ENCODE measurements at regions not wholly inside any gene's neighbourhood (a gene's known extent, or its start where the extent isn't known, plus 50 kb on each side); places are given as distances from the start of the nearest gene placed in this dataset.

DNA sequence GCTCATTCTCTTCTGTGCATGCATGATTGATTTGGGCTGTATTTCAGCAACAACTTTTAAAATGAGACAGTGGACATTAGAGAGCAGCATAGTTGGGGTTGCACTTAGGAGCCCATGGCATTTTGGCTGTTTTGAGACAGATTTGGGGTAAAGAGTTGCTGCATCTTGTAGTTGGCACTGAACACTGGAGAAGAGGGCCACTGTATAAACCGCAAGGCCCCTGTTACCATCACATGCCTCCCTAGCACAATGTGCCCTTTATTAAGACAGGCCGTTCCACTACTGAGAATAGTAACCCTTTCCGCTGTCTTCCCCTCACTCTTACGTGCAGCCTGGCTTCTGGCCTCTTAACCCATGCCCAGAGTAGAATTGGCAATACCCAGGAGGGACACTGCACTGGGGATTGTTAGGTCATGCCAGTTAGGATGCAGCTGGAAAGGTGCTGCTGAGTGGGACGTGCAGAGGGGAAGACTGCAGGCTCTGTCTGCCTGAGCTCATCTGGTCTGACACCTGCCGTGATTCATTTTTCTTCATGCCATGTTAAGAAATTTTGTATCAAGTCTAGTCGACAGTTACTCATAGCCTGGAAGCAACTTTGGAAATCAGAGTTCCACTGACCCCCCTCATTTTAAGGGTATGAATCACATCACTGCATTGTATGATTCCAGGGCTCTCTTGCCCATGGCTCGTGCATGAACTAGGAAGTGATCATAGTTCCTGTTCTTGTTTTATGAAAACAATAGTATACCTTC is 146.9 kb upstream of the DMRT1 start:
- 28 to 37% (median 34%) methylated on average over 8 of the region's 8 CpGs for WGBS, 4 donors
- Histone ChIP-seq H3K36me3 (peaks cover 0 to 7% (median 0%) of the 10 kb centered on the region in 9 donors), H3K27ac (peak overlapping the region; percentile 87 to 97 (median 92)), H3K4me1 (peaks cover 3 to 90% (median 65%) of the 10 kb centered on the region in 12 donors), H3K27me3 (no peaks in the 10 kb centered on the region), H3K9me3 (no peaks in the 10 kb centered on the region), H3K4me3 (peak overlapping the region in 11 of 12 donors; percentile 18 to 59 (median 48))
- peak; percentile 74 to 87 (median 84) for ATAC-seq
- peak in 2 of 5 donors; percentile 35 to 79 for DNase-seq
- intact Hi-C loops (cut with DNase I), result loop anchor here in 7 of 10 donors (2.0 to 10.0 kb wide), 7 partner anchors 37 to 80 kb away; no protein-coding TSS in a partner anchor
- peak in 1 of 2 donors; percentile 55 for TF ChIP-seq POLR2A (IDR thresholded peaks at IDR 0.05)
- TF ChIP-seq, protein P1, sequence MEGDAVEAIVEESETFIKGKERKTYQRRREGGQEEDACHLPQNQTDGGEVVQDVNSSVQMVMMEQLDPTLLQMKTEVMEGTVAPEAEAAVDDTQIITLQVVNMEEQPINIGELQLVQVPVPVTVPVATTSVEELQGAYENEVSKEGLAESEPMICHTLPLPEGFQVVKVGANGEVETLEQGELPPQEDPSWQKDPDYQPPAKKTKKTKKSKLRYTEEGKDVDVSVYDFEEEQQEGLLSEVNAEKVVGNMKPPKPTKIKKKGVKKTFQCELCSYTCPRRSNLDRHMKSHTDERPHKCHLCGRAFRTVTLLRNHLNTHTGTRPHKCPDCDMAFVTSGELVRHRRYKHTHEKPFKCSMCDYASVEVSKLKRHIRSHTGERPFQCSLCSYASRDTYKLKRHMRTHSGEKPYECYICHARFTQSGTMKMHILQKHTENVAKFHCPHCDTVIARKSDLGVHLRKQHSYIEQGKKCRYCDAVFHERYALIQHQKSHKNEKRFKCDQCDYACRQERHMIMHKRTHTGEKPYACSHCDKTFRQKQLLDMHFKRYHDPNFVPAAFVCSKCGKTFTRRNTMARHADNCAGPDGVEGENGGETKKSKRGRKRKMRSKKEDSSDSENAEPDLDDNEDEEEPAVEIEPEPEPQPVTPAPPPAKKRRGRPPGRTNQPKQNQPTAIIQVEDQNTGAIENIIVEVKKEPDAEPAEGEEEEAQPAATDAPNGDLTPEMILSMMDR (IDR thresholded peaks at IDR 0.05), result no peak

DNA sequence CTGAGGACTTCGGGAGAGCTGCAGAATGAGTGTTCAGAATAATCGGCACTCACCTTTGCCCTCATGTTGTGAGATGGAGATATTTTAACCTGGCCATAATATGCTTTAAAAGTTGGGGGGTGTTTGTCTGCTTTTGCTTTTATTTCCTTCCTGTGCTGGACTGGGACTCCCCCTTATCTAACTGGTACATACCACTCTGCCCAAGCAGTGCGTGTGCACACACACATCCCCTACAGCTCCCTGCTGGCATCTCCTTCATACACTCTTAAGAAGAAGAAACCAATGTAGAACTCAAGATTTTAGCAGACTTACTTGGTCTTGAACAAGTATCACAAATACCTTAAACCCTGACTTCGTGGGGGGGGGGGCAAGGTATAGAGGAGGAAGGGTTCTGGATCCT is 146.2 kb upstream of the DMRT1 start:
- peaks cover 0 to 7% (median 0%) of the 10 kb centered on the region in 9 donors for H3K36me3 ChIP-seq
- H3K4me1 ChIP-seq, result peaks cover 3 to 95% (median 65%) of the 10 kb centered on the region in 12 donors
- H3K27ac ChIP-seq, result peak overlapping the region; percentile 87 to 97 (median 92)
- TF ChIP-seq, protein P1 (IDR thresholded peaks at IDR 0.05), result no peak
- H3K9me3 ChIP-seq, result no peaks in the 10 kb centered on the region
- H3K4me3 ChIP-seq, result peak overlapping the region in 11 of 12 donors; percentile 18 to 59 (median 48)
- ATAC-seq (peak in 2 of 4 donors; percentile 10 to 23), DNase-seq (no peak)
- intact Hi-C loops (cut with DNase I), result loop anchor here in 4 of 10 donors (2.0 to 10.0 kb wide), 4 partner anchors 42 to 80 kb away; no protein-coding TSS in a partner anchor
- WGBS, 4 donors, result 25 to 47% (median 35%) methylated on average over 4 of the region's 4 CpGs
- no peaks in the 10 kb centered on the region for H3K27me3 ChIP-seq

DNA sequence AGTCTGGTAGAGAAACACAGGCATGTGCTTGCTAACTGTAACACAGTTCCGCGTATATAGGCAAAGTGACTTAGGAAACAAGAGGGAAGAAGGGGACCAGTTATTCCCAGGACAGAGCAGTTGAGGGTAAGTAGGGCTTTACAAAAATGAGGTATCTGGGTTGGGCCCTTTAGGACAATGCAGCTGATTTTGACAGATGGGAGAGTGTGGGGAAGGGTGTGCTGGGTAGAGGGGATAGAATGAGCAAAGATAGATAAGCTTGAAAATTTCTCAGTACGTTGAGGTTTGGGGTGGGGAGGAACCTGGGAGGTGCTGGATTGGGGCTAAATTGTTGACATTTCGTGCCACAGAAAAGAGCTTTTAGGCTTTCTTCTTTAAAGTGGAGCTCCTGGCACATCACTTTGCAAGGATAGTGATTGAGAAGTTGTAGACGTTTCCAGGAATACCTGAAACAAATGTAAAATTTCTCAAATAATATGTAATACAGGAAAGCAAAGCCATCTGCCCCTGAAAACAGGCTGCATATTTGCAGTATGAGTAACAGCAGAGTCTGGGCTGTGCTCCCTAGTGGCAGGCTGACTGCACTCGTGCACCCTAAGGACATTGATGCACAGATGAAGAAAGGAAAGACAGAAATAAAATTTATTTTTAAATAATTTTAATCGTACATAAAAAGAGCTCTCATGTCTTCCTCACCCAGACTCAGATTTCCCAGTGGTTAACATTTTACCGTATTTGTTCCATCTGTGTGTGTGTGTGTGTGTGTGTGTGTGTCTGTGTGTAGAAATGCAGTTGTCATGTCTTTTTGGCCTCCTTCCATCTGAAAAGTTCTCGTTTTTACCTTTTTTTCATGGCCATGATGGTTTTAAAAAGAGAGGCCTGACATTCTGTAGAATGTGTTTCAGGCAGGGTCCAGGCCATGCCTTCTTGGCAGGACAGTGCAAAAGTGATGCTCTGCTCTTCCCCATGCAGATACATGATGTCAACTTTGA is 144.9 kb upstream of the DMRT1 start:
- Histone ChIP-seq H3K4me3 (peak overlapping the region in 8 of 12 donors; percentile 16 to 59 (median 47)), H3K27me3 (no peaks in the 10 kb centered on the region), H3K9me3 (no peaks in the 10 kb centered on the region), H3K4me1 (peaks cover 3 to 99% (median 62%) of the 10 kb centered on the region in 12 donors), H3K27ac (peak overlapping the region; percentile 20 to 94 (median 92)), H3K36me3 (peaks cover 0 to 9% (median 0%) of the 10 kb centered on the region in 9 donors)
- intact Hi-C loops (cut with DNase I), result loop anchor here in 3 of 10 donors (5.0 to 10.0 kb wide), 3 partner anchors 41 to 82 kb away; no protein-coding TSS in a partner anchor
- ATAC-seq (peak in 3 of 4 donors; percentile 34 to 64 (median 61)), DNase-seq (peak in 3 of 5 donors; percentile 43 to 54 (median 52))
- WGBS, 4 donors, result 30 to 40% (median 36%) methylated on average over 9 of the region's 9 CpGs
- no peak for TF ChIP-seq POLR2A (IDR thresholded peaks at IDR 0.05)
- TF ChIP-seq, protein P1 (IDR thresholded peaks at IDR 0.05), result peak in 5 of 12 donors; percentile 11 to 39 (median 25)

Measured in heart left ventricle (tissue), 16 donors.